ENCODE measurements at regions not wholly inside any gene's neighbourhood (a gene's known extent, or its start where the extent isn't known, plus 50 kb on each side); places are given as distances from the start of the nearest gene placed in this dataset.

GRCh38 chr10:56604624-56605023 lies 243.6 kb upstream of the ZWINT start:
- RAD21 ChIA-PET (ENCODE audit: unreplicated experiment), result no interaction called here
- Histone ChIP-seq H3K4me2 (ENCODE audit: control insufficient read depth, insufficient read depth) (no peak overlapping the region), H4K20me1 (ENCODE audit: control insufficient read depth, insufficient read depth) (no peaks in the 10 kb centered on the region), H3K4me1 (ENCODE audit: control insufficient read depth, insufficient read depth, low read length) (no peaks in the 10 kb centered on the region), H3K36me3 (ENCODE audit: control insufficient read depth in 2 of 2, insufficient read depth in 2 of 2, low read length in 1 of 2) (no peaks in the 10 kb centered on the region), H3K9ac (ENCODE audit: control insufficient read depth, insufficient read depth, low read length) (no peak overlapping the region), H3K27me3 (replicated peaks in 1 of 2; ENCODE audit: control insufficient read depth in 2 of 2, insufficient read depth in 2 of 2, low read length in 1 of 2) (no peaks in the 10 kb centered on the region), H3K4me3 (no peak overlapping the region), H3K79me2 (ENCODE audit: control insufficient read depth, insufficient read depth, low read length) (no peaks in the 10 kb centered on the region), H3K27ac (ENCODE audit: control insufficient read depth, insufficient read depth) (no peak overlapping the region), H2AFZ (ENCODE audit: control insufficient read depth, low read depth, low read length) (no peak overlapping the region), H3K9me3 (replicated peaks; ENCODE audit: control insufficient read depth, insufficient read depth, low read length) (no peaks in the 10 kb centered on the region)
- POLR2A ChIA-PET, result no interaction called here
- DNase-seq (ENCODE audit: low read depth, low spot score) (no peak), ATAC-seq (no peak), FAIRE-seq (no peak)
- in situ Hi-C loops (cut with MboI) (no loop called here), intact Hi-C loops (cut with micrococcal nuclease; ENCODE audit: unreplicated experiment) (no loop called here)
- CTCF ChIA-PET, result interaction anchor here (0.6 kb wide), 1 partner anchor 19 kb away, joined by 5 read pairs; no protein-coding TSS in a partner anchor
- no TSS peak for BruUV-seq (replicated peaks)
- 39% methylated on average over 12 of the region's 12 CpGs for WGBS (ENCODE audit: insufficient coverage, insufficient replicate concordance, low lambda C conversion rate, missing lambda C conversion rate)
- TF ChIP-seq NFXL1 (IDR thresholded peaks at IDR 0.05; ENCODE audit: borderline replicate concordance), result no peak
- TF ChIP-seq POU2F2 (IDR thresholded peaks at IDR 0.05; ENCODE audit: borderline replicate concordance, low read depth, low read length), result no peak
- TF ChIP-seq TARDBP (IDR thresholded peaks at IDR 0.05; ENCODE audit: borderline replicate concordance), result no peak
- TF ChIP-seq, protein P1, sequence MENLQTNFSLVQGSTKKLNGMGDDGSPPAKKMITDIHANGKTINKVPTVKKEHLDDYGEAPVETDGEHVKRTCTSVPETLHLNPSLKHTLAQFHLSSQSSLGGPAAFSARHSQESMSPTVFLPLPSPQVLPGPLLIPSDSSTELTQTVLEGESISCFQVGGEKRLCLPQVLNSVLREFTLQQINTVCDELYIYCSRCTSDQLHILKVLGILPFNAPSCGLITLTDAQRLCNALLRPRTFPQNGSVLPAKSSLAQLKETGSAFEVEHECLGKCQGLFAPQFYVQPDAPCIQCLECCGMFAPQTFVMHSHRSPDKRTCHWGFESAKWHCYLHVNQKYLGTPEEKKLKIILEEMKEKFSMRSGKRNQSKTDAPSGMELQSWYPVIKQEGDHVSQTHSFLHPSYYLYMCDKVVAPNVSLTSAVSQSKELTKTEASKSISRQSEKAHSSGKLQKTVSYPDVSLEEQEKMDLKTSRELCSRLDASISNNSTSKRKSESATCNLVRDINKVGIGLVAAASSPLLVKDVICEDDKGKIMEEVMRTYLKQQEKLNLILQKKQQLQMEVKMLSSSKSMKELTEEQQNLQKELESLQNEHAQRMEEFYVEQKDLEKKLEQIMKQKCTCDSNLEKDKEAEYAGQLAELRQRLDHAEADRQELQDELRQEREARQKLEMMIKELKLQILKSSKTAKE (IDR thresholded peaks at IDR 0.05; ENCODE audit: low read depth, poor library complexity, severe bottlenecking), result no peak
- no peak for TF ChIP-seq TCF3 (IDR thresholded peaks at IDR 0.05; ENCODE audit: borderline replicate concordance, insufficient read depth, low read depth, low read length)
- TF ChIP-seq, protein P2, sequence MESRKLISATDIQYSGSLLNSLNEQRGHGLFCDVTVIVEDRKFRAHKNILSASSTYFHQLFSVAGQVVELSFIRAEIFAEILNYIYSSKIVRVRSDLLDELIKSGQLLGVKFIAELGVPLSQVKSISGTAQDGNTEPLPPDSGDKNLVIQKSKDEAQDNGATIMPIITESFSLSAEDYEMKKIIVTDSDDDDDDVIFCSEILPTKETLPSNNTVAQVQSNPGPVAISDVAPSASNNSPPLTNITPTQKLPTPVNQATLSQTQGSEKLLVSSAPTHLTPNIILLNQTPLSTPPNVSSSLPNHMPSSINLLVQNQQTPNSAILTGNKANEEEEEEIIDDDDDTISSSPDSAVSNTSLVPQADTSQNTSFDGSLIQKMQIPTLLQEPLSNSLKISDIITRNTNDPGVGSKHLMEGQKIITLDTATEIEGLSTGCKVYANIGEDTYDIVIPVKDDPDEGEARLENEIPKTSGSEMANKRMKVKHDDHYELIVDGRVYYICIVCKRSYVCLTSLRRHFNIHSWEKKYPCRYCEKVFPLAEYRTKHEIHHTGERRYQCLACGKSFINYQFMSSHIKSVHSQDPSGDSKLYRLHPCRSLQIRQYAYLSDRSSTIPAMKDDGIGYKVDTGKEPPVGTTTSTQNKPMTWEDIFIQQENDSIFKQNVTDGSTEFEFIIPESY (IDR thresholded peaks at IDR 0.05), result no peak
- TF ChIP-seq SMC3 (IDR thresholded peaks at IDR 0.05; ENCODE audit: borderline replicate concordance, low read length), result no peak
- no peak for TF ChIP-seq CEBPB (IDR thresholded peaks at IDR 0.05; ENCODE audit: borderline replicate concordance in 1 of 2, low read depth in 2 of 2, low read length in 2 of 2)
- TF ChIP-seq CREB1 (IDR thresholded peaks at IDR 0.05; ENCODE audit: low read depth), result no peak
- TF ChIP-seq YY1 (IDR thresholded peaks at IDR 0.05; ENCODE audit: low read depth, low read length), result no peak
- no peak for TF ChIP-seq BHLHE40 (IDR thresholded peaks at IDR 0.05; ENCODE audit: borderline replicate concordance in 1 of 2, low read depth in 2 of 2, low read length in 1 of 2)
- no peak for TF ChIP-seq STAT3 (IDR thresholded peaks at IDR 0.05; ENCODE audit: low read depth, low read length)
- no peak for TF ChIP-seq FOS (IDR thresholded peaks at IDR 0.05; ENCODE audit: borderline replicate concordance, extremely low read depth, insufficient read length)
- no peak for TF ChIP-seq WRNIP1 (IDR thresholded peaks at IDR 0.05; ENCODE audit: borderline replicate concordance, low read depth, low read length)
- TF ChIP-seq MYC (IDR thresholded peaks at IDR 0.05; ENCODE audit: insufficient read depth, insufficient read length, insufficient replicate concordance, low read length, severe bottlenecking), result no peak
- TF ChIP-seq ASH2L (IDR thresholded peaks at IDR 0.05; ENCODE audit: borderline replicate concordance, low read depth), result no peak
- no peak for TF ChIP-seq CHD4 (IDR thresholded peaks at IDR 0.05)
- TF ChIP-seq EZH2 (IDR thresholded peaks at IDR 0.05; ENCODE audit: borderline replicate concordance, control insufficient read depth, low read depth, low read length), result no peak
- TF ChIP-seq RB1 (IDR thresholded peaks at IDR 0.05; ENCODE audit: borderline replicate concordance), result no peak
- no peak for TF ChIP-seq ESRRA (IDR thresholded peaks at IDR 0.05; ENCODE audit: low read length)
- SMC1A ChIA-PET (ENCODE audit: uncharacterized antibody, unreplicated experiment), result interaction anchor here (1.4 kb wide), 1 partner anchor 126 kb away, joined by 3 read pairs; no protein-coding TSS in a partner anchor

Measured in GM12878 (cell line).